ENCODE measurements at regions not wholly inside any gene's neighbourhood (a gene's known extent, or its start where the extent isn't known, plus 50 kb on each side); places are given as distances from the start of the nearest gene placed in this dataset.

DNA sequence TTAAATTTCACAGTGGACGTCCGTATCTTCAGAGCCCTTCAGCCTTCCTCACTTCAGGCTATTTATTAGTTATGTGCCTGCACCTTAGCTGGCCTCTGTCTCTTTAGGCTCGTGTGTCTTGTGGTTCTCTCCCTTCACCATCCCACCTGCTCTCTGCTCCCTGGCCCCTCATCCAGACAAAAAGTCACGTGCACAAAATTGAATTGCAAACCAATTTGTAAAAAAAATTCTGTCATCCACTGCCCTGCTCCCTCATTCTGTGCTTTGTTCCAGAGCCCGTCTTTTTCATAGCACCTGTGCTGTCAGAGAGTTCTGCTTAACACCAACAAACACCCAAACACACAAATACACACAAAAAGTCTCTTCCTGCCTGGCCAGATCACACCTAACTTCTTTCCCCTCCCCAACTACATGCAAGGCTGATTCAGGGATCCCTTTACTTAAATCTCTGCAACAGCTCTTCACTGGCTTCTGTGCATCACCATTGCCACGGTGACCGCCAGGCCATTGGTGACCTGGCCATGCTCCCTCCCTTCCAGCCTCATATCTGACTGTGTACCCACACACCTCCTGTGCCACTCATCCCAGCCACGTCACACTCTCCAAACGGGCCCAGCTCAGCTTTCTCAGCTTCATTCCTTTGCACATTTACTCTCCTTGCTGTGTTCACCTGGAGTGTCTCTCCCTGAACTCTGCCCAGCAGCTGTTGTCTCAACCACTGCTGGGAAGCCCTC lies 205.7 kb downstream of the TTC8 start:
- TF ChIP-seq, protein P1, sequence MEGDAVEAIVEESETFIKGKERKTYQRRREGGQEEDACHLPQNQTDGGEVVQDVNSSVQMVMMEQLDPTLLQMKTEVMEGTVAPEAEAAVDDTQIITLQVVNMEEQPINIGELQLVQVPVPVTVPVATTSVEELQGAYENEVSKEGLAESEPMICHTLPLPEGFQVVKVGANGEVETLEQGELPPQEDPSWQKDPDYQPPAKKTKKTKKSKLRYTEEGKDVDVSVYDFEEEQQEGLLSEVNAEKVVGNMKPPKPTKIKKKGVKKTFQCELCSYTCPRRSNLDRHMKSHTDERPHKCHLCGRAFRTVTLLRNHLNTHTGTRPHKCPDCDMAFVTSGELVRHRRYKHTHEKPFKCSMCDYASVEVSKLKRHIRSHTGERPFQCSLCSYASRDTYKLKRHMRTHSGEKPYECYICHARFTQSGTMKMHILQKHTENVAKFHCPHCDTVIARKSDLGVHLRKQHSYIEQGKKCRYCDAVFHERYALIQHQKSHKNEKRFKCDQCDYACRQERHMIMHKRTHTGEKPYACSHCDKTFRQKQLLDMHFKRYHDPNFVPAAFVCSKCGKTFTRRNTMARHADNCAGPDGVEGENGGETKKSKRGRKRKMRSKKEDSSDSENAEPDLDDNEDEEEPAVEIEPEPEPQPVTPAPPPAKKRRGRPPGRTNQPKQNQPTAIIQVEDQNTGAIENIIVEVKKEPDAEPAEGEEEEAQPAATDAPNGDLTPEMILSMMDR (IDR thresholded peaks at IDR 0.05) = no peak
- TF ChIP-seq EZH2 (IDR thresholded peaks at IDR 0.05; ENCODE audit: borderline replicate concordance, insufficient read depth, low read depth, low read length, poor library complexity, severe bottlenecking) = no peak

Measured in B cell (primary cell).